GM12878 (cell line): ENCODE measurements at regions not wholly inside any gene's neighbourhood (a gene's known extent, or its start where the extent isn't known, plus 50 kb on each side); places are given as distances from the start of the nearest gene placed in this dataset.

ENCODE experiments used
- ATAC-seq: fragments of 200-7000 bp; cut with Tn5 transposase; 3 replicates; pipeline ENCODE4 v1.9.1; 2020; ENCODE audit warnings: mild to moderate bottlenecking, moderate library complexity
- BruUV-seq: library from RNA; stranded (reverse); fragments of 400-500 nt; replicated peaks from 2 replicates; lab custom pipeline; 2021; lab: Mats Ljungman, UMichigan
- CTCF ChIA-PET: fragments of 300-600 bp; sonication (Branson Sonifier 250); formaldehyde crosslinking; extraction: SDS; loops from one replicate; lab custom pipeline; 2021; ENCODE audit warnings: inconsistent platforms; lab: Yijun Ruan, JAX
- POLR2A ChIA-PET: fragments of 350-600 bp; formaldehyde crosslinking; extraction: SDS; loops from one replicate; lab custom pipeline; 2021; ENCODE audit warnings: inconsistent platforms; lab: Charles Lee
- RAD21 ChIA-PET: fragments of 300-600 bp; sonication (Branson Sonifier 250); formaldehyde crosslinking; loops from one replicate; lab custom pipeline; 2023; ENCODE audit warnings: antibody characterized with exemption; ENCODE audit not compliant: unreplicated experiment; lab: Charles Lee
- SMC1A ChIA-PET: fragments of 300-600 bp; sonication (Branson Sonifier 250); formaldehyde crosslinking; loops from one replicate; lab custom pipeline; 2023; ENCODE audit not compliant: unreplicated experiment, uncharacterized antibody; lab: Charles Lee
- DNase-seq: peaks from one replicate; pipeline ENCODE4 v3.0.0-alpha.2; 2011; ENCODE audit warnings: low read depth, low spot score
- FAIRE-seq: peaks from 3 replicates; lab custom pipeline; 2011; peaks lifted over from hg19 to GRCh38; lab: Jason Lieb, UNC
- H2AFZ ChIP-seq: 2 replicates; pipeline ENCODE4 v1.6.0; 2011; ENCODE audit warnings: low read depth, low read length, control low read depth; ENCODE audit not compliant: control insufficient read depth
- H3K27ac ChIP-seq: 2 replicates; pipeline ENCODE4 v1.5.1; 2011; ENCODE audit warnings: control low read depth; ENCODE audit not compliant: control insufficient read depth, insufficient read depth
- H3K27me3 ChIP-seq, 2 experiments: replicated peaks in 1 of 2; 2 replicates each; pipeline versions ENCODE4 v1.6.0 to v1.6.1; 2011; ENCODE audit warnings: low read length in 1 of 2; ENCODE audit not compliant: control insufficient read depth in 2 of 2, insufficient read depth in 2 of 2
- H3K36me3 ChIP-seq, 2 experiments: 2 replicates each; pipeline ENCODE4 v1.5.1; 2011; ENCODE audit warnings: low read length in 1 of 2; ENCODE audit not compliant: control insufficient read depth in 2 of 2, insufficient read depth in 2 of 2
- H3K4me1 ChIP-seq: 2 replicates; pipeline ENCODE4 v1.6.1; 2011; ENCODE audit warnings: mild to moderate bottlenecking, low read length, moderate library complexity, mixed read lengths; ENCODE audit not compliant: control insufficient read depth, insufficient read depth
- H3K4me2 ChIP-seq: 2 replicates; pipeline ENCODE4 v1.6.0; 2011; ENCODE audit warnings: control low read depth; ENCODE audit not compliant: control insufficient read depth, insufficient read depth
- H3K4me3 ChIP-seq: fragments of 200-600 bp; sonication (generic); 2 replicates; pipeline ENCODE4 v1.5.1; 2016
- H3K79me2 ChIP-seq: 2 replicates; pipeline ENCODE4 v1.6.0; 2011; ENCODE audit warnings: low read length; ENCODE audit not compliant: control insufficient read depth, insufficient read depth
- H3K9ac ChIP-seq: 2 replicates; pipeline ENCODE4 v1.8.0; 2011; ENCODE audit warnings: low read length, control low read depth, mixed read lengths; ENCODE audit not compliant: control insufficient read depth, insufficient read depth
- H3K9me3 ChIP-seq: replicated peaks from 3 replicates; pipeline ENCODE4 v1.5.1; 2011; ENCODE audit warnings: mild to moderate bottlenecking, low read length; ENCODE audit not compliant: control insufficient read depth, insufficient read depth
- H4K20me1 ChIP-seq: 2 replicates; pipeline ENCODE4 v1.6.0; 2011; ENCODE audit not compliant: control insufficient read depth, insufficient read depth
- BCLAF1 ChIP-seq: fragments of 450-650 bp; IDR thresholded peaks from 2 replicates; pipeline ENCODE4 v1.6.1; 2017; ENCODE audit warnings: antibody characterized with exemption, mild to moderate bottlenecking, moderate library complexity
- CHD4 ChIP-seq: fragments of 200-600 bp; sonication (generic); IDR thresholded peaks from 2 replicates; pipeline ENCODE4 v1.6.1; 2016; ENCODE audit warnings: mild to moderate bottlenecking
- MYB ChIP-seq: fragments of 150-350 bp; IDR thresholded peaks from 2 replicates; pipeline ENCODE4 v1.6.1; 2014; ENCODE audit warnings: mild to moderate bottlenecking, low read depth, low read length, borderline replicate concordance
- NFYB ChIP-seq: IDR thresholded peaks from 2 replicates; pipeline ENCODE4 v1.6.1; 2011; ENCODE audit warnings: low read depth, mild to moderate bottlenecking, low read length, improper control_type of control experiment, moderate library complexity; ENCODE audit not compliant: insufficient read depth
- PAX5 ChIP-seq: IDR thresholded peaks from 2 replicates; pipeline ENCODE4 v1.6.1; 2011; ENCODE audit warnings: low read depth, low read length, borderline replicate concordance
- SIN3A ChIP-seq: IDR thresholded peaks from 2 replicates; pipeline ENCODE4 v1.6.1; 2012; ENCODE audit warnings: low read depth, low read length, improper control_type of control experiment
- SMC3 ChIP-seq: IDR thresholded peaks from 2 replicates; pipeline ENCODE4 v1.6.1; 2011; ENCODE audit warnings: low read length, improper control_type of control experiment, borderline replicate concordance
- WRNIP1 ChIP-seq: IDR thresholded peaks from 2 replicates; pipeline ENCODE4 v1.6.1; 2011; ENCODE audit warnings: low read depth, low read length, improper control_type of control experiment, borderline replicate concordance
- ZNF24 ChIP-seq: fragments of 450-650 bp; IDR thresholded peaks from 2 replicates; pipeline ENCODE4 v1.6.1; 2017; ENCODE audit warnings: antibody characterized with exemption, mild to moderate bottlenecking
- WGBS: methylation state at CpG from one replicate; pipeline ENCODE4 v1.1.6; 2016; ENCODE audit warnings: low lambda C conversion rate; ENCODE audit not compliant: insufficient replicate concordance, insufficient coverage; ENCODE audit errors: missing lambda C conversion rate; 5-methylcytosine and 5-hydroxymethylcytosine counted together
- in situ Hi-C: fragments of 300-500 bp; cut with MboI; formaldehyde crosslinking; loops from 9 replicates; pipeline ENCODE4 v1.14.3; 2018; ENCODE audit warnings: mixed read lengths
- intact Hi-C: fragments of 100-400 bp; cut with micrococcal nuclease; formaldehyde crosslinking; loops from one replicate; pipeline ENCODE4 v1.14.2; 2022; ENCODE audit not compliant: unreplicated experiment
- TF ChIP-seq, protein P1 (sequence below): IDR thresholded peaks from 2 replicates; pipeline ENCODE4 v1.6.1; 2012; ENCODE audit warnings: improper control_type of control experiment, low read depth, low read length; ENCODE audit not compliant: insufficient replicate concordance

- TF ChIP-seq NFYB (no peak), CHD4 (no peak), BCLAF1 (no peak), SIN3A (no peak), SMC3 (no peak), ZNF24 (no peak), WRNIP1 (no peak), MYB (no peak), PAX5 (no peak)
- TF ChIP-seq, protein P1, sequence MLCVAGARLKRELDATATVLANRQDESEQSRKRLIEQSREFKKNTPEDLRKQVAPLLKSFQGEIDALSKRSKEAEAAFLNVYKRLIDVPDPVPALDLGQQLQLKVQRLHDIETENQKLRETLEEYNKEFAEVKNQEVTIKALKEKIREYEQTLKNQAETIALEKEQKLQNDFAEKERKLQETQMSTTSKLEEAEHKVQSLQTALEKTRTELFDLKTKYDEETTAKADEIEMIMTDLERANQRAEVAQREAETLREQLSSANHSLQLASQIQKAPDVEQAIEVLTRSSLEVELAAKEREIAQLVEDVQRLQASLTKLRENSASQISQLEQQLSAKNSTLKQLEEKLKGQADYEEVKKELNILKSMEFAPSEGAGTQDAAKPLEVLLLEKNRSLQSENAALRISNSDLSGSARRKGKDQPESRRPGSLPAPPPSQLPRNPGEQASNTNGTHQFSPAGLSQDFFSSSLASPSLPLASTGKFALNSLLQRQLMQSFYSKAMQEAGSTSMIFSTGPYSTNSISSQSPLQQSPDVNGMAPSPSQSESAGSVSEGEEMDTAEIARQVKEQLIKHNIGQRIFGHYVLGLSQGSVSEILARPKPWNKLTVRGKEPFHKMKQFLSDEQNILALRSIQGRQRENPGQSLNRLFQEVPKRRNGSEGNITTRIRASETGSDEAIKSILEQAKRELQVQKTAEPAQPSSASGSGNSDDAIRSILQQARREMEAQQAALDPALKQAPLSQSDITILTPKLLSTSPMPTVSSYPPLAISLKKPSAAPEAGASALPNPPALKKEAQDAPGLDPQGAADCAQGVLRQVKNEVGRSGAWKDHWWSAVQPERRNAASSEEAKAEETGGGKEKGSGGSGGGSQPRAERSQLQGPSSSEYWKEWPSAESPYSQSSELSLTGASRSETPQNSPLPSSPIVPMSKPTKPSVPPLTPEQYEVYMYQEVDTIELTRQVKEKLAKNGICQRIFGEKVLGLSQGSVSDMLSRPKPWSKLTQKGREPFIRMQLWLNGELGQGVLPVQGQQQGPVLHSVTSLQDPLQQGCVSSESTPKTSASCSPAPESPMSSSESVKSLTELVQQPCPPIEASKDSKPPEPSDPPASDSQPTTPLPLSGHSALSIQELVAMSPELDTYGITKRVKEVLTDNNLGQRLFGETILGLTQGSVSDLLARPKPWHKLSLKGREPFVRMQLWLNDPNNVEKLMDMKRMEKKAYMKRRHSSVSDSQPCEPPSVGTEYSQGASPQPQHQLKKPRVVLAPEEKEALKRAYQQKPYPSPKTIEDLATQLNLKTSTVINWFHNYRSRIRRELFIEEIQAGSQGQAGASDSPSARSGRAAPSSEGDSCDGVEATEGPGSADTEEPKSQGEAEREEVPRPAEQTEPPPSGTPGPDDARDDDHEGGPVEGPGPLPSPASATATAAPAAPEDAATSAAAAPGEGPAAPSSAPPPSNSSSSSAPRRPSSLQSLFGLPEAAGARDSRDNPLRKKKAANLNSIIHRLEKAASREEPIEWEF: no peak
- TF ChIP-seq, all 136 proteins: peak for 0
- no TSS peak for BruUV-seq
- Histone ChIP-seq H4K20me1 (no peaks in the 10 kb centered on the region), H3K4me2 (no peak overlapping the region), H3K4me3 (no peak overlapping the region), H3K27me3 (no peaks in the 10 kb centered on the region), H3K9ac (no peak overlapping the region), H3K9me3 (no peaks in the 10 kb centered on the region), H3K36me3 (no peaks in the 10 kb centered on the region), H3K79me2 (no peaks in the 10 kb centered on the region), H2AFZ (no peak overlapping the region), H3K4me1 (no peaks in the 10 kb centered on the region), H3K27ac (no peak overlapping the region)
- ATAC-seq (no peak), FAIRE-seq (no peak), DNase-seq (no peak)
- ChIA-PET RAD21 (no interaction called here), POLR2A (no interaction called here), SMC1A (no interaction called here), CTCF (interaction anchor here (0.6 to 1.0 kb wide), 2 partner anchors 34 to 384 kb away, joined by 3 to 4 read pairs; no protein-coding TSS in a partner anchor)
- 0% methylated on average over 2 of the region's 2 CpGs for WGBS
- in situ Hi-C loops: no loop called here
- intact Hi-C loops: no loop called here
Measured at GRCh38 chr13:103354171-103354570, 288.0 kb upstream of the SLC10A2 start.
